Retinal pigment epithelial cell (primary cell): ENCODE measurements at regions not wholly inside any gene's neighbourhood (a gene's known extent, or its start where the extent isn't known, plus 50 kb on each side); places are given as distances from the start of the nearest gene placed in this dataset.

Experiments used
- DNase-seq: peaks from one replicate; pipeline ENCODE4 v3.0.0-alpha.2; 2010; ENCODE audit warnings: low read depth
- H3K4me3 ChIP-seq: 2 replicates; pipeline ENCODE4 v1.5.1; 2011; ENCODE audit warnings: mild to moderate bottlenecking, low read length, control low read depth, moderate library complexity
- TF ChIP-seq, protein P1 (sequence below): conservative IDR thresholded peaks from 2 replicates; pipeline ENCODE4 v1.5.1; 2011; ENCODE audit warnings: low read depth, low read length, control low read depth, inconsistent platforms

GRCh38 chr21:28754127-28754611 lies 238.5 kb downstream of the LTN1 start:
- TF ChIP-seq, protein P1, sequence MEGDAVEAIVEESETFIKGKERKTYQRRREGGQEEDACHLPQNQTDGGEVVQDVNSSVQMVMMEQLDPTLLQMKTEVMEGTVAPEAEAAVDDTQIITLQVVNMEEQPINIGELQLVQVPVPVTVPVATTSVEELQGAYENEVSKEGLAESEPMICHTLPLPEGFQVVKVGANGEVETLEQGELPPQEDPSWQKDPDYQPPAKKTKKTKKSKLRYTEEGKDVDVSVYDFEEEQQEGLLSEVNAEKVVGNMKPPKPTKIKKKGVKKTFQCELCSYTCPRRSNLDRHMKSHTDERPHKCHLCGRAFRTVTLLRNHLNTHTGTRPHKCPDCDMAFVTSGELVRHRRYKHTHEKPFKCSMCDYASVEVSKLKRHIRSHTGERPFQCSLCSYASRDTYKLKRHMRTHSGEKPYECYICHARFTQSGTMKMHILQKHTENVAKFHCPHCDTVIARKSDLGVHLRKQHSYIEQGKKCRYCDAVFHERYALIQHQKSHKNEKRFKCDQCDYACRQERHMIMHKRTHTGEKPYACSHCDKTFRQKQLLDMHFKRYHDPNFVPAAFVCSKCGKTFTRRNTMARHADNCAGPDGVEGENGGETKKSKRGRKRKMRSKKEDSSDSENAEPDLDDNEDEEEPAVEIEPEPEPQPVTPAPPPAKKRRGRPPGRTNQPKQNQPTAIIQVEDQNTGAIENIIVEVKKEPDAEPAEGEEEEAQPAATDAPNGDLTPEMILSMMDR = no peak
- H3K4me3 ChIP-seq = no peak overlapping the region
- DNase-seq = peak; percentile 82

- TF ChIP-seq, protein P1 = no peak
- no peak overlapping the region for H3K4me3 ChIP-seq
- no peak for DNase-seq
These were observed 240.5 kb downstream of the LTN1 start for GRCh38 chr21:28752131-28752530.

DNA sequence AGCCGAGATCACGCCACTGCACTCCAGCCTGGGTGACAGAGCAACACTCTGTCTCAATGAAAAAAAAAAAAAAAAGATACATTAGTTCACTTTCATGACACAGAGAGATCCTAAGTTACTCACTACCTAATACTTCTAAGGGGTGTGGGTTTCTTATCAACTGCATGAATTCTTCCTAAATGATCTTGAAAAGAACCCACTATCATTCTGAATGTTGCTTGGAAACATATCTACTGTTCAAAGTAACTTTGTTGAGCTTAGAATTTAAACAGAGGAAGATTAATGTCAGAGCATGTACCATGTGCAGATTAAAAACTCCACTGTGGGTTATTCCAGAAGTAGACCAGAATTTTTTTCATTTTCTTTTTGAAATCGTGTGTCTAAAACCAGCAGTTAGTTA lies 241.5 kb downstream of the LTN1 start:
- no peak overlapping the region for H3K4me3 ChIP-seq
- TF ChIP-seq, protein P1 = no peak
- no peak for DNase-seq

GRCh38 chr21:28750565-28750964 lies 242.1 kb downstream of the LTN1 start:
- no peak for DNase-seq
- TF ChIP-seq, protein P1 = no peak
- no peak overlapping the region for H3K4me3 ChIP-seq

GRCh38 chr21:28749536-28749935 lies 243.1 kb downstream of the LTN1 start:
- H3K4me3 ChIP-seq = no peak overlapping the region
- TF ChIP-seq, protein P1 = no peak
- DNase-seq = no peak

- no peak overlapping the region for H3K4me3 ChIP-seq
- TF ChIP-seq, protein P1 = no peak
- no peak for DNase-seq
These were observed 245.2 kb downstream of the LTN1 start for GRCh38 chr21:28747464-28747863.

GRCh38 chr21:28746166-28746565 lies 246.5 kb downstream of the LTN1 start:
- TF ChIP-seq, protein P1 = no peak
- DNase-seq = no peak

More at GRCh38 chr21:28746166-28746565, 246.5 kb downstream of the LTN1 start:
- H3K4me3 ChIP-seq = no peak overlapping the region
